HG02884 (cell line): ENCODE measurements at regions not wholly inside any gene's neighbourhood (a gene's known extent, or its start where the extent isn't known, plus 50 kb on each side); places are given as distances from the start of the nearest gene placed in this dataset.

Source experiments
- ATAC-seq: cut with Tn5 transposase; IDR thresholded peaks from one replicate; pipeline ENCODE4 v1.9.1; 2021; ENCODE audit warnings: mild to moderate bottlenecking, moderate library complexity; ENCODE audit not compliant: unreplicated experiment

- ATAC-seq = no peak
These were observed 73.0 kb upstream of the NTM start for GRCh38 chr11:131297441-131297840.

GRCh38 chr11:131299598-131300438 lies 70.6 kb upstream of the NTM start:
- no peak for ATAC-seq

GRCh38 chr11:131300439-131300717 lies 70.0 kb upstream of the NTM start:
- ATAC-seq = no peak

- ATAC-seq = no peak
These were observed 69.1 kb upstream of the NTM start for GRCh38 chr11:131301306-131301705.

GRCh38 chr11:131302836-131303235 lies 67.6 kb upstream of the NTM start:
- no peak for ATAC-seq

- no peak for ATAC-seq
These were observed 66.8 kb upstream of the NTM start for GRCh38 chr11:131303611-131304119.

- no peak for ATAC-seq
These were observed 65.4 kb upstream of the NTM start for GRCh38 chr11:131305005-131305404.

GRCh38 chr11:131307506-131307905 lies 62.9 kb upstream of the NTM start:
- no peak for ATAC-seq

GRCh38 chr11:131309776-131310175 lies 60.6 kb upstream of the NTM start:
- ATAC-seq = no peak

- ATAC-seq = no peak
These were observed 58.5 kb upstream of the NTM start for GRCh38 chr11:131311776-131312514.
